ENCODE measurements at regions not wholly inside any gene's neighbourhood (a gene's known extent, or its start where the extent isn't known, plus 50 kb on each side); places are given as distances from the start of the nearest gene placed in this dataset.

DNA sequence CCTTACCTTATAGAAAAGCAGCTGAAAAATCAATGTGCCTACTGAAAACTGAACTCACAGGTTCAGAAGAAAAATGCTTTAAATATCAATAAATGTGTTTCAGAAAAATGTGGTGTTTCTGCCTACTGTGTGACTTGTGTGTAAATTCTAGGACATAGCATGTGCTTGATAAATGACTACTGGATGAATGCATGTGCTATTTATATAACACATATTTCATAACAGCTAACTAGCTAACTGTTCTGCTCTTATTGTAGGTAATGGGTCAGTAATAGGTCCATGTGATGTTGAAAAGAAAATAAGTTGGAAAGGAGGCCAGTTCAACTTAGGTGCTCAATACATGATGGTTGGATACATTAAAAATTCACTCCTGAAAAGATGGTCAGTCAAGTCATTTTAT lies 993.0 kb upstream of the LCORL start:
- H2AFZ ChIP-seq (ENCODE audit: insufficient read depth, low read depth, low read length, poor library complexity, severe bottlenecking), result no peak overlapping the region
- no peak overlapping the region for H3K4me3 ChIP-seq (replicated peaks in 1 of 3; ENCODE audit: low read depth in 2 of 3, low read length in 3 of 3)
- peaks cover 0 to 3% of the 10 kb centered on the region in 2 donors for H3K9me3 ChIP-seq (replicated peaks in 1 of 2; ENCODE audit: control insufficient read depth in 1 of 2, insufficient read depth in 1 of 2, low read length in 2 of 2)
- H3K9ac ChIP-seq (ENCODE audit: insufficient read depth, low read length, poor library complexity, severe bottlenecking), result no peak overlapping the region
- Mint-ChIP-seq H3K36me3 (no peaks in the 10 kb centered on the region), H3K4me1 (no peaks in the 10 kb centered on the region), H3K27me3 (ENCODE audit: low read depth in 3 of 3) (no peaks in the 10 kb centered on the region), H3K9me3 (peaks cover 0 to 5% (median 0%) of the 10 kb centered on the region in 7 donors), H3K27ac (no peak overlapping the region), H3K4me3 (no peak overlapping the region)
- H3K36me3 ChIP-seq (replicated peaks in 1 of 2; ENCODE audit: control insufficient read depth in 1 of 2, insufficient read depth in 2 of 2, low read length in 2 of 2), result no peaks in the 10 kb centered on the region
- H3K79me2 ChIP-seq (ENCODE audit: insufficient read depth, low read length), result no peaks in the 10 kb centered on the region
- no peaks in the 10 kb centered on the region for H3K4me1 ChIP-seq (ENCODE audit: control insufficient read depth in 1 of 2, insufficient read depth in 2 of 2, low read length in 2 of 2)
- no peak overlapping the region for H3K4me2 ChIP-seq (replicated peaks; ENCODE audit: extremely low read depth, low read length, poor library complexity, severe bottlenecking)
- TF ChIP-seq, protein P1, sequence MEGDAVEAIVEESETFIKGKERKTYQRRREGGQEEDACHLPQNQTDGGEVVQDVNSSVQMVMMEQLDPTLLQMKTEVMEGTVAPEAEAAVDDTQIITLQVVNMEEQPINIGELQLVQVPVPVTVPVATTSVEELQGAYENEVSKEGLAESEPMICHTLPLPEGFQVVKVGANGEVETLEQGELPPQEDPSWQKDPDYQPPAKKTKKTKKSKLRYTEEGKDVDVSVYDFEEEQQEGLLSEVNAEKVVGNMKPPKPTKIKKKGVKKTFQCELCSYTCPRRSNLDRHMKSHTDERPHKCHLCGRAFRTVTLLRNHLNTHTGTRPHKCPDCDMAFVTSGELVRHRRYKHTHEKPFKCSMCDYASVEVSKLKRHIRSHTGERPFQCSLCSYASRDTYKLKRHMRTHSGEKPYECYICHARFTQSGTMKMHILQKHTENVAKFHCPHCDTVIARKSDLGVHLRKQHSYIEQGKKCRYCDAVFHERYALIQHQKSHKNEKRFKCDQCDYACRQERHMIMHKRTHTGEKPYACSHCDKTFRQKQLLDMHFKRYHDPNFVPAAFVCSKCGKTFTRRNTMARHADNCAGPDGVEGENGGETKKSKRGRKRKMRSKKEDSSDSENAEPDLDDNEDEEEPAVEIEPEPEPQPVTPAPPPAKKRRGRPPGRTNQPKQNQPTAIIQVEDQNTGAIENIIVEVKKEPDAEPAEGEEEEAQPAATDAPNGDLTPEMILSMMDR (IDR thresholded peaks at IDR 0.05), result no peak
- intact Hi-C loops (cut with micrococcal nuclease), result no loop called here
- no peaks in the 10 kb centered on the region for H3K27me3 ChIP-seq (ENCODE audit: control insufficient read depth in 2 of 2, insufficient read depth in 2 of 2, low read length in 2 of 2)
- H4K20me1 ChIP-seq (ENCODE audit: insufficient read depth, low read length), result no peaks in the 10 kb centered on the region
- no peak for DNase-seq
- H3K27ac ChIP-seq (ENCODE audit: low read depth in 1 of 2, low read length in 2 of 2), result no peak overlapping the region

DNA sequence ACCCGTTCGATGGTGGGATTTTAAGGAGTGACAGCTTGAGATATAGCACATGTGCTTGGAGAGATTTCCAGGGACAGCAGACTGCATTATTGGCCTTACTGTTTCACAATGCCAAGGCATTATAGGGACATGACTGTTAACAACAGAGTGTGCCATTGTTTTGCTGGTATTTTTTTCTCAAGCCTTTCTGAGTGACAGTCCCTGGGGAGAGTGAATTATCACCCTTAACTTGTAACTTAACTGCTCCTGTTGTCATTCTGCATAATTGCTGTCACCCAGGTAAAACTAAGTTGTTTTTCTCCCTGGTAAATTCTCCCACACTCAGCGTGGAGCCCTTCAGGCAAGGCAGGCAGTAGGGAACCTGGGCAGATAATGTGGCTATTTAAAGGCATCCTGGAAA lies 989.2 kb upstream of the LCORL start:
- TF ChIP-seq, protein P1 (IDR thresholded peaks at IDR 0.05), result no peak
- WGBS (ENCODE audit: insufficient coverage), result 6% methylated on average over 2 of the region's 3 CpGs
- Mint-ChIP-seq H3K4me3 (no peak overlapping the region), H3K9me3 (peaks cover 0 to 5% (median 3%) of the 10 kb centered on the region in 7 donors), H3K27me3 (ENCODE audit: low read depth in 3 of 3) (no peaks in the 10 kb centered on the region), H3K4me1 (no peaks in the 10 kb centered on the region), H3K27ac (no peak overlapping the region), H3K36me3 (no peaks in the 10 kb centered on the region)
- Histone ChIP-seq H3K79me2 (ENCODE audit: insufficient read depth, low read length) (no peaks in the 10 kb centered on the region), H3K4me3 (replicated peaks in 1 of 3; ENCODE audit: low read depth in 2 of 3, low read length in 3 of 3) (no peak overlapping the region), H3K4me2 (replicated peaks; ENCODE audit: extremely low read depth, low read length, poor library complexity, severe bottlenecking) (no peak overlapping the region), H3K9me3 (replicated peaks in 1 of 2; ENCODE audit: control insufficient read depth in 1 of 2, insufficient read depth in 1 of 2, low read length in 2 of 2) (peaks cover 2 to 5% of the 10 kb centered on the region in 2 donors), H3K36me3 (replicated peaks in 1 of 2; ENCODE audit: control insufficient read depth in 1 of 2, insufficient read depth in 2 of 2, low read length in 2 of 2) (no peaks in the 10 kb centered on the region), H3K4me1 (ENCODE audit: control insufficient read depth in 1 of 2, insufficient read depth in 2 of 2, low read length in 2 of 2) (no peaks in the 10 kb centered on the region), H2AFZ (ENCODE audit: insufficient read depth, low read depth, low read length, poor library complexity, severe bottlenecking) (no peak overlapping the region), H3K27me3 (ENCODE audit: control insufficient read depth in 2 of 2, insufficient read depth in 2 of 2, low read length in 2 of 2) (no peaks in the 10 kb centered on the region), H3K27ac (ENCODE audit: low read depth in 1 of 2, low read length in 2 of 2) (no peak overlapping the region), H4K20me1 (ENCODE audit: insufficient read depth, low read length) (no peaks in the 10 kb centered on the region), H3K9ac (ENCODE audit: insufficient read depth, low read length, poor library complexity, severe bottlenecking) (no peak overlapping the region)
- DNase-seq, result no peak
- intact Hi-C loops (cut with micrococcal nuclease), result no loop called here
